ENCODE measurements at regions not wholly inside any gene's neighbourhood (a gene's known extent, or its start where the extent isn't known, plus 50 kb on each side); places are given as distances from the start of the nearest gene placed in this dataset.

- TF ChIP-seq CTCF (IDR thresholded peaks at IDR 0.05) (no peak), POLR2A (IDR thresholded peaks at IDR 0.05) (no peak)
Observed at GRCh38 chr16:85308611-85309540, 196.6 kb upstream of the CIBAR2 start.
